ENCODE measurements at regions not wholly inside any gene's neighbourhood (a gene's known extent, or its start where the extent isn't known, plus 50 kb on each side); places are given as distances from the start of the nearest gene placed in this dataset.

DNA sequence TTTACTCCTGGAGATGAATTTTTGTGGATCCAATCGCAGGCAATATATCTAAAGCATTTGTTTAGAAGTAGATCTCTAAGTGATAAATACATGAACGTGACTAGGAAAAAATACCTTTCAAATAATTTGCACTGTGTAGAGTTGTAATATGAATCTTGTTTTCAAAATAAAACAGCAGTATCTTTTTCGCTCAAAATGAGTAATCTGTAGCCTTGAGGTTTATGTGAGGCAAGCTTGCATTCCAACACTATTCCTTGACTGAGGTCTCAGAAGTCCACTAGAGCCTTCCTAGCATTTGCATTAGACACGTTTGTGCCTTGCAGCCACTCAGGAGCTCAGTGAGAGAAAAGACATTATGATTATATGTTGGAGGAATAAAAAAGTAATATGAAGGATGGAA, 138.3 kb upstream of the ROBO1 start:
- Histone ChIP-seq H3K36me3 (no peaks in the 10 kb centered on the region), H3K27me3 (ENCODE audit: insufficient read depth, low read depth, severe bottlenecking) (no peaks in the 10 kb centered on the region), H3K27ac (no peak overlapping the region), H3K4me3 (ENCODE audit: low read depth, low read length) (no peak overlapping the region), H3K9me3 (ENCODE audit: severe bottlenecking) (no peaks in the 10 kb centered on the region)
- no peak for DNase-seq
- TF ChIP-seq CTCF (IDR thresholded peaks at IDR 0.05; ENCODE audit: low read depth, low read length), result no peak

- DNase-seq, result no peak
- H3K9me3 ChIP-seq (ENCODE audit: severe bottlenecking), result no peaks in the 10 kb centered on the region
Observed at GRCh38 chr3:79902151-79902550, 134.4 kb upstream of the ROBO1 start.

GRCh38 chr3:79898907-79899306, 131.1 kb upstream of the ROBO1 start:
- no peaks in the 10 kb centered on the region for H3K36me3 ChIP-seq
- no peak overlapping the region for H3K27ac ChIP-seq
- DNase-seq, result no peak
- no peak for TF ChIP-seq CTCF (IDR thresholded peaks at IDR 0.05; ENCODE audit: low read depth, low read length)
- no peaks in the 10 kb centered on the region for H3K9me3 ChIP-seq (ENCODE audit: severe bottlenecking)
- H3K27me3 ChIP-seq (ENCODE audit: insufficient read depth, low read depth, severe bottlenecking), result no peaks in the 10 kb centered on the region
- H3K4me3 ChIP-seq (ENCODE audit: low read depth, low read length), result no peak overlapping the region

More at GRCh38 chr3:79902151-79902550, 134.4 kb upstream of the ROBO1 start:
- Histone ChIP-seq H3K27ac (no peak overlapping the region), H3K4me3 (ENCODE audit: low read depth, low read length) (no peak overlapping the region), H3K27me3 (ENCODE audit: insufficient read depth, low read depth, severe bottlenecking) (no peaks in the 10 kb centered on the region), H3K36me3 (no peaks in the 10 kb centered on the region)
- no peak for TF ChIP-seq CTCF (IDR thresholded peaks at IDR 0.05; ENCODE audit: low read depth, low read length)

GRCh38 chr3:79896086-79896485, 128.3 kb upstream of the ROBO1 start:
- TF ChIP-seq CTCF (IDR thresholded peaks at IDR 0.05; ENCODE audit: low read depth, low read length), result no peak
- H3K27me3 ChIP-seq (ENCODE audit: insufficient read depth, low read depth, severe bottlenecking), result no peaks in the 10 kb centered on the region
- DNase-seq, result no peak
- H3K36me3 ChIP-seq, result no peaks in the 10 kb centered on the region
- no peak overlapping the region for H3K27ac ChIP-seq
- no peaks in the 10 kb centered on the region for H3K9me3 ChIP-seq (ENCODE audit: severe bottlenecking)
- no peak overlapping the region for H3K4me3 ChIP-seq (ENCODE audit: low read depth, low read length)

DNA sequence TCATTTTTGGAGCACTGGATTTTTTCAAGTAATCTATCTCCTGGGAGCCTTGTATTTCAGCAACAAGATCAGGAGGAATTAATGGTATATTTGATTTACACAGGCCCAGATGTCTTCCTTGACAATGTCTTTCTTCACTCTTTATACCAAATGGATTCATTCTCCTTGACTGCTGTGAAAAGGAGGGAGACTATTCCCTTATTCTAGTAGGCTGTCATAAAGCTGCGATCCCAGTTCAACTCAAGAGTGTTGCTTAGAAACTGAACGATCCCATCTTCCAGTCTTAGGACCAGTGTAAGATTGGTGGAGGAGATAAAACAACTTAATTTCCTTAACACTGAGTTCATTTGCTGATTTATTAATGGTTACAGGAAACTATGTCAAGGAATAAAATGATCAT, 119.4 kb upstream of the ROBO1 start:
- no peaks in the 10 kb centered on the region for H3K9me3 ChIP-seq (ENCODE audit: severe bottlenecking)
- no peak for TF ChIP-seq CTCF (IDR thresholded peaks at IDR 0.05; ENCODE audit: low read depth, low read length)
- no peak for DNase-seq

GRCh38 chr3:79886204-79886603, 118.4 kb upstream of the ROBO1 start:
- Histone ChIP-seq H3K36me3 (no peaks in the 10 kb centered on the region), H3K27ac (no peak overlapping the region), H3K27me3 (ENCODE audit: insufficient read depth, low read depth, severe bottlenecking) (no peaks in the 10 kb centered on the region), H3K9me3 (ENCODE audit: severe bottlenecking) (no peaks in the 10 kb centered on the region), H3K4me3 (ENCODE audit: low read depth, low read length) (no peak overlapping the region)
- no peak for TF ChIP-seq CTCF (IDR thresholded peaks at IDR 0.05; ENCODE audit: low read depth, low read length)
- no peak for DNase-seq

More for the DNA sequence above, 119.4 kb upstream of the ROBO1 start:
- Histone ChIP-seq H3K27ac (no peak overlapping the region), H3K27me3 (ENCODE audit: insufficient read depth, low read depth, severe bottlenecking) (no peaks in the 10 kb centered on the region), H3K36me3 (no peaks in the 10 kb centered on the region), H3K4me3 (ENCODE audit: low read depth, low read length) (no peak overlapping the region)
